ENCODE measurements at regions not wholly inside any gene's neighbourhood (a gene's known extent, or its start where the extent isn't known, plus 50 kb on each side); places are given as distances from the start of the nearest gene placed in this dataset.

GRCh38 chr3:82001276-82001923, 240.0 kb upstream of the GBE1 start:
- TF ChIP-seq CTCF (IDR thresholded peaks at IDR 0.05; ENCODE audit: borderline replicate concordance, insufficient read depth, low read depth, low read length) = no peak

GRCh38 chr3:82000773-82001172, 239.3 kb upstream of the GBE1 start:
- no peak for TF ChIP-seq CTCF (IDR thresholded peaks at IDR 0.05; ENCODE audit: borderline replicate concordance, insufficient read depth, low read depth, low read length)
- H3K4me3 ChIP-seq (ENCODE audit: low read depth, low read length) = no peak overlapping the region

More at GRCh38 chr3:82001276-82001923, 240.0 kb upstream of the GBE1 start:
- H3K4me3 ChIP-seq (ENCODE audit: low read depth, low read length) = no peak overlapping the region

- TF ChIP-seq CTCF (IDR thresholded peaks at IDR 0.05; ENCODE audit: borderline replicate concordance, insufficient read depth, low read depth, low read length) = no peak
- no peak overlapping the region for H3K4me3 ChIP-seq (ENCODE audit: low read depth, low read length)
Observed at GRCh38 chr3:82000350-82000749, 238.9 kb upstream of the GBE1 start.

- no peak overlapping the region for H3K4me3 ChIP-seq (ENCODE audit: low read depth, low read length)
- no peak for TF ChIP-seq CTCF (IDR thresholded peaks at IDR 0.05; ENCODE audit: borderline replicate concordance, insufficient read depth, low read depth, low read length)
Observed at GRCh38 chr3:81998907-81999306, 237.5 kb upstream of the GBE1 start.

GRCh38 chr3:81998139-81998755, 236.8 kb upstream of the GBE1 start:
- no peak overlapping the region for H3K4me3 ChIP-seq (ENCODE audit: low read depth, low read length)
- TF ChIP-seq CTCF (IDR thresholded peaks at IDR 0.05; ENCODE audit: borderline replicate concordance, insufficient read depth, low read depth, low read length) = no peak

- TF ChIP-seq CTCF (IDR thresholded peaks at IDR 0.05; ENCODE audit: borderline replicate concordance, insufficient read depth, low read depth, low read length) = no peak
Observed at GRCh38 chr3:81997390-81997789, 235.9 kb upstream of the GBE1 start.

GRCh38 chr3:81995329-81995728, 233.9 kb upstream of the GBE1 start:
- no peak overlapping the region for H3K4me3 ChIP-seq (ENCODE audit: low read depth, low read length)
- TF ChIP-seq CTCF (IDR thresholded peaks at IDR 0.05; ENCODE audit: borderline replicate concordance, insufficient read depth, low read depth, low read length) = no peak

More at GRCh38 chr3:81997390-81997789, 235.9 kb upstream of the GBE1 start:
- H3K4me3 ChIP-seq (ENCODE audit: low read depth, low read length) = no peak overlapping the region

All from GM12875 (cell line).